C4-2B (cell line): ENCODE measurements at regions not wholly inside any gene's neighbourhood (a gene's known extent, or its start where the extent isn't known, plus 50 kb on each side); places are given as distances from the start of the nearest gene placed in this dataset.

Source experiments
- H3K27ac ChIP-seq: fragments of 450-650 bp; 2 replicates; pipeline ENCODE4 v1.5.1; 2017
- ZFX ChIP-seq: fragments of 450-650 bp; IDR thresholded peaks from 2 replicates; pipeline ENCODE4 v1.6.1; 2017
- TF ChIP-seq, protein P1 (sequence below): fragments of 450-650 bp; conservative IDR thresholded peaks from 2 replicates; pipeline ENCODE4 v1.5.1; 2017; ENCODE audit warnings: mild to moderate bottlenecking

DNA sequence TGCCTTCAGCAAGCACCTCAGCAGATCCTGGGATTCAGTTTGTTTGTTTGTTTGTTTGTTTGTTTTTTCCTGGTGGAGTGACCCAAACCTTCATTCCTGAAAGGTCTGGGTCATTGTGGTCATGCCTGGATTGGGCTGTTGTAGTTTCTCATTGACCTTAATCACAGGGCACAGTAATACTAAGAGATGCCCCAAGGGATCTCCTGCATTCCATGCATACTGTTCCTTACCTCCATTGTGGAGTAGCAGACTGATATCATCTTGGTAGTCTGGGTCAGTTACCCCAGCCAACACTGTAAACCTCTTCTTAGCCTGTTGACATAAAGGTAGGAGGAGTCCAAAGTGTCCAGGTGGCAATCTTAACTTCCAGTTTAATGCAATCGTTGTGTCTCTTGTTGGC is 1466.7 kb upstream of the CDH9 start:
- TF ChIP-seq, protein P1, sequence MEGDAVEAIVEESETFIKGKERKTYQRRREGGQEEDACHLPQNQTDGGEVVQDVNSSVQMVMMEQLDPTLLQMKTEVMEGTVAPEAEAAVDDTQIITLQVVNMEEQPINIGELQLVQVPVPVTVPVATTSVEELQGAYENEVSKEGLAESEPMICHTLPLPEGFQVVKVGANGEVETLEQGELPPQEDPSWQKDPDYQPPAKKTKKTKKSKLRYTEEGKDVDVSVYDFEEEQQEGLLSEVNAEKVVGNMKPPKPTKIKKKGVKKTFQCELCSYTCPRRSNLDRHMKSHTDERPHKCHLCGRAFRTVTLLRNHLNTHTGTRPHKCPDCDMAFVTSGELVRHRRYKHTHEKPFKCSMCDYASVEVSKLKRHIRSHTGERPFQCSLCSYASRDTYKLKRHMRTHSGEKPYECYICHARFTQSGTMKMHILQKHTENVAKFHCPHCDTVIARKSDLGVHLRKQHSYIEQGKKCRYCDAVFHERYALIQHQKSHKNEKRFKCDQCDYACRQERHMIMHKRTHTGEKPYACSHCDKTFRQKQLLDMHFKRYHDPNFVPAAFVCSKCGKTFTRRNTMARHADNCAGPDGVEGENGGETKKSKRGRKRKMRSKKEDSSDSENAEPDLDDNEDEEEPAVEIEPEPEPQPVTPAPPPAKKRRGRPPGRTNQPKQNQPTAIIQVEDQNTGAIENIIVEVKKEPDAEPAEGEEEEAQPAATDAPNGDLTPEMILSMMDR: no peak
- no peak for TF ChIP-seq ZFX
- H3K27ac ChIP-seq: no peak overlapping the region

DNA sequence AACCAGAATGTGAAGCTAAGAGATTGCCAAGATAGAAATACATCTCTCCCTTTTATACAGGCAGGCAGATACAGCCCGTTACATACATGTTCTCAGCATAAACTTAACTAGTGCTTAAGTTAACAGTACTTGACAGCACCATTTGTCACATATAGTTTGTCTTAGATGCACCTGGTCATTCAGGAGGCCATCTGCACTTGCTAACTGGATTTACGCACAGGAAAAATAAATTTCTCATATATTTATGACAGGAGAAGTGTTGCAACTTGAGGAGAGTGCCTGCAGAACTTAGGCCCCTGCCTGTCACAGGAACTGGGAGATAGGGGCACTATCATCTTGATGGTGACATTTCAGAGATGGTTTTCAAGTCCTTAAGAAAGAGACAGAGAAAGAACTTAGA is 1462.1 kb upstream of the CDH9 start:
- H3K27ac ChIP-seq: no peak overlapping the region
- TF ChIP-seq ZFX: no peak
- TF ChIP-seq, protein P1: no peak

DNA sequence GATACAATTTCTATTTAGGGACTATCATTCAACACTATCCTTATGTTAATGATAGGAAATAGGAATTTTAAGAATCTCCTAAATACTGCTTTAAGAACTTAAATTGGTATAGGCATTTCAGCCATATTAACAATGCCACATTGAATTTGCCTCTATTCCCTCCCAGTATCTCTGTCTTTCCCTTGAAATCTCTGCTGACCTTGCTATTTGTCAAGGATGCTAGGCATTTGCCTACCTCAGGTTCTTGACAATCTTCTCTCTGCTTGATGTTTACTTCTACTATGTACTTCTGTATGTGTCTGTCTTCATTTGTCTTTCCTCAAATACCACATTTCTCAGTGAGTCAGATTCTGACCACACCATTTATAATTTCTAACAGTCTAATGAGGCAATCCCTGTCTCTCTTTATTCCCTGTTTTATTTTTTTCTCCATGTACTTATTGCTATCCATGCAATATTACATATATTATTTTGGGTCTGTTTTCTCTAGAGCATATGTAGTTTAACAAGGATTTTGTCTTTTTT is 1461.4 kb upstream of the CDH9 start:
- TF ChIP-seq ZFX: no peak
- TF ChIP-seq, protein P1: no peak

DNA sequence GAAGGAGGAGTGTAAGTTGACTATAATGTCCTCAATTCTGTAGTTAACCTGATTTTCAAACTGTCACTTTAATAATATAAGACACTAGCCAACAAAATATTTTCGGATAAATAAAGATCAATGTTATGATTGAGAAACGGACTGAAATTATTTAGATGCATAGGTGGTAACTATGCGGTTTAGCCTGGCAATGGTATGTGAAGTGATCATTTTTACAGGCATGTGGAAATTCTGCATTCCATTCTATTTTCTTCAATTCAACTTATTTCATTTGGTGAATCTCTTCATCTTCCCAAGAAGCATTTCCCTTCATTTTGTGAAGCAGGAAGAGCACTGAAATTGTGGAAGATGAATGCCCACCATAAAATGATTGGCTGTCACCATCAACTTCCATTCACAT is 1457.5 kb upstream of the CDH9 start:
- TF ChIP-seq ZFX: no peak
- TF ChIP-seq, protein P1: no peak
- no peak overlapping the region for H3K27ac ChIP-seq

More for the DNA sequence above, 1461.4 kb upstream of the CDH9 start:
- no peak overlapping the region for H3K27ac ChIP-seq

DNA sequence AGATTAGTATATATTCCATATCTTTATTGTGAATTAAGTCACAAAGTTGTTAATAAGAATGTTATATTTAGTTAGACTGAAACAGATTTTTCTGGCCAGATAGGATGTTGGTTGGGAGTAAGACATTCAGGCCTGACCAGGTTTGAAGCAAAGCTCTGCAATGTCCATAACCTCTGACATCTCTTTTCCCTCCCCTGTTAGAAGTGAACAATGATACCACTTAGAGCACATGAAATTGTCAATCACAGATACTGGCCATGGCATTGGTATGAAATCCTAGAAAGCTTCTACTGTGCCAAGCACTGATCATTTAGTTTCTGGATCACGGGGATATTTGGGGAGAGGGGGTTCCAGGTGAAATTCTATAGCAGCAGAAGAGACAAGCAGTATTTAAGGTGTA is 1455.1 kb upstream of the CDH9 start:
- TF ChIP-seq ZFX: no peak
- TF ChIP-seq, protein P1: no peak
- no peak overlapping the region for H3K27ac ChIP-seq

DNA sequence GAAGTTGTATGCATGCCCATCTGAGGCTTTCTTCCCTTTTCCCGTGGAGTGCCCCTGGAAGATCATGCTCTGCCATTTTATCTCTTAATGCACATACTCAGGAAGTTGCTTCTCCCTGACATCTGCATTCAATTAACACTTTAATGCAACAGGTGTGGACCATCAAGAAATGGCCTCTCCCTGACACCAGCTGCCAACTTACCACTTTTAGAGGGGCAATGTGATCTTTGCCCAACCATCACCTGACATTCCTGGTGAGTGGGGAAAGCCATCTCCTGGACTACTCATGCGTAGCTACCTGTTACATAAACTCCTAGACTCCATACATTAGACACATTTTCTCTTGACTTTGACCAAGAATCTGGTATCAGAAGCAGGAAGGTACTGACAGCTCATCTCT is 1450.4 kb upstream of the CDH9 start:
- no peak for TF ChIP-seq ZFX
- TF ChIP-seq, protein P1: no peak

DNA sequence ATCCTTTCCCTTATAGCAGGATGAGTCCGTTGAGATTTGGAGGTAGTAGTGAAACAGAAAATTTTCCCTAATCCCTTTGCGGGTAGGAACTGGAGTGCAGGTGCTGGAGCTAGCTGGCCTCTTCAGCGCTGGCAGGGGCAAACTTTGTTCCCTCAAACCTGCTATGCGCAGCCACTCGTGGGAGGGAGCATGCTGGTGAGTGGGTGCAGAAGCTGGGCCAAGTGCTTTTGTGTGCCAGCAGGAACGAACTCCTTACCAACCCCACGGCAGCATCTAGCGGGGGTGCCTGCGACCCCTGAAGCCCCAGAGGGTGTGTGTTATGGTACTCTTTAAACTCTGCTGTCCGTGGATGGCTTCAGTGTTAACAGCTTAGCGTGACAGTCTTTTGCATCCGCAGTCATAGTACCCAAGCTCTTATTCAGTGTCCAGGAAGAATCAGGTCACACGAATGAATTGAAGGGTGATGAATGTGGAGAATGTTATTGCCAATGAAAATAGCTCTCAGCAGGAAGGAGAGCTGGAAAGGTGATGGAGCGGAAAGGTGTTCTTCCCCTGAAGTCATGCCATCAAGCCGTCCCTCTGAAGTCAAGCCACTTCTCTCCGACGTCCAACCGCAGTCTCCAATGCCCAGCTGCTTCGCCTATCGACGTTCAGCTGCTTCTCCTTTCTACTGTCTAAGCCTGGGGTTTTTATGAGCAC is 1445.1 kb upstream of the CDH9 start:
- TF ChIP-seq, protein P1: no peak
- no peak for TF ChIP-seq ZFX

More for the DNA sequence above, 1450.4 kb upstream of the CDH9 start:
- no peak overlapping the region for H3K27ac ChIP-seq

More for the DNA sequence above, 1445.1 kb upstream of the CDH9 start:
- no peak overlapping the region for H3K27ac ChIP-seq
